Neuronal stem cell (in vitro differentiated cells): ENCODE measurements at regions not wholly inside any gene's neighbourhood (a gene's known extent, or its start where the extent isn't known, plus 50 kb on each side); places are given as distances from the start of the nearest gene placed in this dataset.

Experiments
- DNase-seq: peaks from one replicate; pipeline ENCODE4 v3.0.0-alpha.2; 2013; ENCODE audit warnings: low spot score
- H2AFZ ChIP-seq: one replicate; pipeline ENCODE4 v1.6.1; 2013; ENCODE audit warnings: mild to moderate bottlenecking, low read length, inconsistent platforms
- H2AK5ac ChIP-seq: 2 replicates; pipeline ENCODE4 v1.6.1; 2013; ENCODE audit warnings: low read depth, mild to moderate bottlenecking, inconsistent platforms, low read length, moderate library complexity, mixed read lengths
- H2BK120ac ChIP-seq: 2 replicates; pipeline ENCODE4 v1.6.1; 2013; ENCODE audit warnings: low read depth, mild to moderate bottlenecking, inconsistent platforms, low read length, moderate library complexity, mixed read lengths
- H2BK12ac ChIP-seq: one replicate; pipeline ENCODE4 v1.6.1; 2013; ENCODE audit warnings: low read length, inconsistent platforms
- H2BK15ac ChIP-seq: 2 replicates; pipeline ENCODE4 v1.6.1; 2013; ENCODE audit warnings: mild to moderate bottlenecking, low read length, inconsistent platforms, mixed read lengths
- H2BK5ac ChIP-seq: one replicate; pipeline ENCODE4 v1.6.1; 2013; ENCODE audit warnings: inconsistent platforms, mild to moderate bottlenecking, low read length, moderate library complexity
- H3K14ac ChIP-seq: one replicate; pipeline ENCODE4 v1.6.1; 2013; ENCODE audit warnings: low read length, inconsistent platforms
- H3K18ac ChIP-seq: 2 replicates; pipeline ENCODE4 v1.6.1; 2013; ENCODE audit warnings: low read length, inconsistent platforms
- H3K23ac ChIP-seq: 2 replicates; pipeline ENCODE4 v1.6.1; 2013; ENCODE audit warnings: low read depth, mild to moderate bottlenecking, mixed read lengths, low read length, inconsistent platforms; ENCODE audit not compliant: poor library complexity
- H3K27ac ChIP-seq: replicated peaks from 3 replicates; pipeline ENCODE4 v1.5.1; 2013; ENCODE audit warnings: low read length, inconsistent platforms
- H3K27me3 ChIP-seq, 3 experiments: 2 replicates each; pipeline ENCODE4 v1.6.1; 2013; ENCODE audit warnings: low read length in 3 of 3, mild to moderate bottlenecking in 2 of 3, inconsistent platforms in 1 of 3, low read depth in 1 of 3, mixed read lengths in 1 of 3, moderate library complexity in 1 of 3; ENCODE audit not compliant: control insufficient read depth in 3 of 3, insufficient read depth in 3 of 3
- H3K36me3 ChIP-seq, 2 donors: replicated peaks in 1 of 2; 2 replicates each; pipeline ENCODE4 v1.6.1; 2013; ENCODE audit warnings: low read length in 2 of 2; ENCODE audit not compliant: control insufficient read depth in 2 of 2, insufficient read depth in 2 of 2
- H3K4ac ChIP-seq: 2 replicates; pipeline ENCODE4 v1.6.1; 2013; ENCODE audit warnings: inconsistent platforms, mild to moderate bottlenecking, low read length, moderate library complexity
- H3K4me1 ChIP-seq, 2 donors: 1 replicate in 1 of 2; 2 replicates in 1 of 2; pipeline ENCODE4 v1.6.1; 2013; ENCODE audit warnings: low read length in 2 of 2, low read depth in 1 of 2; ENCODE audit not compliant: control insufficient read depth in 2 of 2, insufficient read depth in 1 of 2
- H3K4me2 ChIP-seq: one replicate; pipeline ENCODE4 v1.6.1; 2013; ENCODE audit warnings: mild to moderate bottlenecking, low read length, inconsistent platforms; ENCODE audit not compliant: insufficient read depth, poor library complexity, severe bottlenecking
- H3K4me3 ChIP-seq, 2 donors: 2 replicates each; pipeline ENCODE4 v1.5.1; 2013; ENCODE audit warnings: low read length in 2 of 2, mild to moderate bottlenecking in 2 of 2, inconsistent platforms in 1 of 2, moderate library complexity in 1 of 2
- H3K79me1 ChIP-seq: one replicate; pipeline ENCODE4 v1.6.1; 2013; ENCODE audit warnings: low read depth, mild to moderate bottlenecking, inconsistent platforms, low read length, moderate library complexity
- H3K9ac ChIP-seq: one replicate; pipeline ENCODE4 v1.6.1; 2013; ENCODE audit warnings: mild to moderate bottlenecking, low read depth, low read length, inconsistent platforms; ENCODE audit not compliant: poor library complexity
- H3K9me3 ChIP-seq, 2 donors: replicated peaks in 1 of 2; 2 replicates each; pipeline versions ENCODE3 to v1.6.1; 2013; ENCODE audit warnings: low read length in 2 of 2, mild to moderate bottlenecking in 2 of 2, inconsistent platforms in 1 of 2, low read depth in 1 of 2, mixed read lengths in 1 of 2, moderate library complexity in 1 of 2; ENCODE audit not compliant: control insufficient read depth in 2 of 2, insufficient read depth in 1 of 2
- H4K8ac ChIP-seq: one replicate; pipeline ENCODE4 v1.6.1; 2013; ENCODE audit warnings: low read depth, mild to moderate bottlenecking, inconsistent platforms, low read length, moderate library complexity
- H4K91ac ChIP-seq: one replicate; pipeline ENCODE4 v1.6.1; 2013; ENCODE audit warnings: low read length, low read depth, mild to moderate bottlenecking, inconsistent platforms; ENCODE audit not compliant: poor library complexity
- WGBS, 2 donors: extraction: QIAGEN DNeasy Blood & Tissue Kit; methylation state at CpG; one replicate each; pipeline ENCODE4 v1.1.7; 2013; ENCODE audit warnings: missing lambda C conversion rate in 2 of 2, mixed read lengths in 1 of 2; ENCODE audit not compliant: insufficient read length in 2 of 2, insufficient replicate concordance in 1 of 2; ENCODE audit errors: extremely low coverage in 2 of 2; 5-methylcytosine and 5-hydroxymethylcytosine counted together

DNA sequence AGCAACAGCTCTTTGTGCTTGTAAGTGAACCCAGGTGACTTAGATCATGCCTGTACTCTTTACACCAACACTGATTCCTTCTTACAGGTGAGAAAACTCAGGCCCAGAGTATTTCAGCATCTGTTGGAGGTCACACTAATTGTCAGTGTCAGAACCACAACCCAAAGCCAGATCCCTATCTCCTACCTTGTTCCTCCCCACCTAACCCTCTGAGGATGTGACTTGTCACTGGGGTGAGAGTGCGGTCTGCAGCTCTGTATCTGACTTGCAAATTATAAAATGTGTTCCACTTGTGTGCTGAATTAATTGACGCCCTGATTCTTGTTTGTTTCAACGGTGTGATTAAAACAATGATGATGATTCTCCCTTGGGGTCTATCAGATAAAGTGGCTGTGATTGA, 232.5 kb upstream of the KCNG1 start:
- no CpG with 5 or more reads among the region's 3 CpGs for WGBS, 2 donors
- H3K36me3 ChIP-seq = no peaks in the 10 kb centered on the region
- no peak overlapping the region for H3K9ac ChIP-seq
- no peak overlapping the region for H4K91ac ChIP-seq
- no peak overlapping the region for H3K4me3 ChIP-seq
- H3K9me3 ChIP-seq = no peaks in the 10 kb centered on the region
- H3K79me1 ChIP-seq = no peaks in the 10 kb centered on the region
- peaks cover 6 to 8% of the 10 kb centered on the region in 2 donors for H3K4me1 ChIP-seq
- no peak overlapping the region for H3K4me2 ChIP-seq
- no peak overlapping the region for H3K14ac ChIP-seq
- no peak for DNase-seq
- H2BK15ac ChIP-seq = no peak overlapping the region
- no peak overlapping the region for H4K8ac ChIP-seq
- no peak overlapping the region for H3K23ac ChIP-seq
- H3K27me3 ChIP-seq = no peaks in the 10 kb centered on the region
- no peak overlapping the region for H2AFZ ChIP-seq
- H3K4ac ChIP-seq = no peak overlapping the region
- H2BK12ac ChIP-seq = no peak overlapping the region
- no peak overlapping the region for H2BK5ac ChIP-seq
- H3K18ac ChIP-seq = no peak overlapping the region
- H2BK120ac ChIP-seq = no peak overlapping the region
- H2AK5ac ChIP-seq = no peak overlapping the region
- H3K27ac ChIP-seq = no peak overlapping the region

DNA sequence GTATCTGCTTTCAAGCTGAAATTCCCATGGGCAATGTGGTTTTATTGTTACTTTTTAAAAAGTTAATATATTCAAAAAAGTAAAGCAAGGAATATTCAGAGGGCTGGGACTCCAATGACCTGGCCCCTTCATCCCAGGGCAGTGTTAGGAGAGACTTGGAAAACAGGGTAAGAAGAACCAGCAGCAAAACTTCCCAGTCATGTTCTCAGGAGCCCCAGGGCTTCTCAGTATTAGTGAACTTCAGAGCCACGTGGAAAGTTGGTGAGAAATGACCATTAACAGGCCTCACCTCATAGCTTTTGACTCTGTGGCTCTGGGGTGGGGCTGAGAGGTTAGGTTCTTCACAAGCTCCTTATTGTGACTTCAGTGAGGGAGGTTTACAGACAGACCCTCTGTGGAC, 230.4 kb upstream of the KCNG1 start:
- Histone ChIP-seq H3K4me3 (no peak overlapping the region), H3K27me3 (no peaks in the 10 kb centered on the region), H4K91ac (no peak overlapping the region), H3K23ac (no peak overlapping the region), H2BK5ac (no peak overlapping the region), H3K14ac (no peak overlapping the region), H2BK120ac (no peak overlapping the region), H3K4ac (no peak overlapping the region), H2BK15ac (no peak overlapping the region), H2AK5ac (no peak overlapping the region), H4K8ac (no peak overlapping the region), H2BK12ac (no peak overlapping the region), H2AFZ (no peak overlapping the region), H3K79me1 (no peaks in the 10 kb centered on the region), H3K18ac (no peak overlapping the region), H3K9ac (no peak overlapping the region), H3K4me2 (no peak overlapping the region), H3K4me1 (no peaks in the 10 kb centered on the region), H3K9me3 (no peaks in the 10 kb centered on the region), H3K27ac (no peak overlapping the region), H3K36me3 (no peaks in the 10 kb centered on the region)
- no peak for DNase-seq
- no CpG with 5 or more reads among the region's 1 CpG for WGBS, 2 donors

DNA sequence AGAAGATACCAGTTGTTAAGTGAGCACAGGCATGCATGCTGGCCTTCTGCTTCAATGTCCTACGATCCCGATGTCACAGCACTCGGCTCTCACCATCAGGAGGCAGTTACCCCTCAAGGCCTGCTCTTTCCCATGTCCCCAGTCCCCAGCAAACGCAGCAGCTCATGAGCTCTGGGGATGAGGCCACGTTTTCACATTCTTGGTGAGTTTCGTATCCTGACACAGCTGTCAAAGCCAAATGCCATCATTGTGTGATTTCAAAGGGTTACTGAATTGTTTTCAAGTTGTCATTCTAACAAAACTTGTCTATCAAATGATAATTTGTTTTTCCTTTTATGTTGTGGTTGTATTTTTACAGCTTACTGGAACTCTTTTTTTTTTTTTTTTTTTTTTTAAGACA, 226.9 kb upstream of the KCNG1 start:
- H2BK120ac ChIP-seq = no peak overlapping the region
- H3K36me3 ChIP-seq = no peaks in the 10 kb centered on the region
- no peaks in the 10 kb centered on the region for H3K4me1 ChIP-seq
- H3K18ac ChIP-seq = no peak overlapping the region
- DNase-seq = no peak
- no peak overlapping the region for H3K4ac ChIP-seq
- no peak overlapping the region for H2BK15ac ChIP-seq
- no peak overlapping the region for H4K8ac ChIP-seq
- no peak overlapping the region for H4K91ac ChIP-seq
- no peak overlapping the region for H3K23ac ChIP-seq
- H2BK12ac ChIP-seq = no peak overlapping the region
- no peak overlapping the region for H2AK5ac ChIP-seq
- no peak overlapping the region for H3K27ac ChIP-seq
- H3K9me3 ChIP-seq = no peaks in the 10 kb centered on the region
- no CpG with 5 or more reads among the region's 6 CpGs for WGBS, 2 donors
- no peak overlapping the region for H3K4me3 ChIP-seq
- H3K14ac ChIP-seq = no peak overlapping the region
- H2AFZ ChIP-seq = no peak overlapping the region
- no peak overlapping the region for H2BK5ac ChIP-seq
- H3K27me3 ChIP-seq = peaks cover 0 to 6% (median 0%) of the 10 kb centered on the region in 3 experiments
- no peaks in the 10 kb centered on the region for H3K79me1 ChIP-seq
- no peak overlapping the region for H3K4me2 ChIP-seq
- H3K9ac ChIP-seq = peak overlapping the region; percentile 7

DNA sequence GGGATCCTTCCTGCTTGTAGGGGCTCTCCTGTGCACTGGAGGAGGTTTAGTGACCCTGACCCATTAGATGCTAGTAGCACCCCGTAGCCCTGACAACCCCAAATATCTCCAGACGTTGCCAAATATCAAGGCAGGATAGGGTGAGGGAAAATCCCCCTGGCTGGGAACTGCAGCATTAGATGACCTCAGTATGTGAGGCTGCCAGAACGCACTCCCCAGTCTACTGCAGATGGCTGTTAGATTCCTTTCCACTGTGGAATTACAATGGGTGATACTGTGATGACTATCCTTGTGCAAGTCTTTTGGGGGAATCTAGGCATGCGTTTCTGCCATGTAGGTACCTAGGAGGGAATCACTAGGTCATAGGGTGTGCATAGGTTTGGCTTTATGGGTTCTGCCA, 226.3 kb upstream of the KCNG1 start:
- Histone ChIP-seq H3K23ac (no peak overlapping the region), H2BK15ac (no peak overlapping the region), H3K9ac (no peak overlapping the region), H3K27me3 (peaks cover 0 to 6% (median 0%) of the 10 kb centered on the region in 3 experiments), H2AFZ (no peak overlapping the region), H4K8ac (no peak overlapping the region), H3K14ac (no peak overlapping the region), H4K91ac (no peak overlapping the region), H2BK12ac (no peak overlapping the region), H2AK5ac (no peak overlapping the region), H2BK120ac (no peak overlapping the region), H2BK5ac (no peak overlapping the region), H3K9me3 (no peaks in the 10 kb centered on the region), H3K4me3 (no peak overlapping the region), H3K4me2 (no peak overlapping the region), H3K4me1 (no peaks in the 10 kb centered on the region), H3K79me1 (no peaks in the 10 kb centered on the region), H3K27ac (no peak overlapping the region), H3K36me3 (no peaks in the 10 kb centered on the region), H3K4ac (no peak overlapping the region), H3K18ac (no peak overlapping the region)
- no CpG with 5 or more reads among the region's 4 CpGs for WGBS, 2 donors
- no peak for DNase-seq
